Adrenal gland (tissue), 9 donors: ENCODE measurements at regions not wholly inside any gene's neighbourhood (a gene's known extent, or its start where the extent isn't known, plus 50 kb on each side); places are given as distances from the start of the nearest gene placed in this dataset.

ENCODE experiments used
- DNase-seq, 7 donors: peaks; one replicate each; pipeline ENCODE4 v3.0.0-alpha.2; 2019 to 2020
- H3K27ac ChIP-seq, 5 donors: fragments of 200-600 bp; sonication (generic) in 4 of 5; 1 replicate in 3 of 5; 2 replicates in 2 of 5; pipeline versions ENCODE4 v1.5.1 to v1.8.0; 2016 to 2020; ENCODE audit warnings: mild to moderate bottlenecking in 1 of 5
- H3K27me3 ChIP-seq: fragments of 200-600 bp; 2 replicates; pipeline ENCODE4 v1.8.0; 2021
- H3K36me3 ChIP-seq, 2 donors: fragments of 200-600 bp; replicated peaks in 1 of 2; 1 replicate in 1 of 2; 2 replicates in 1 of 2; pipeline versions ENCODE4 v1.5.1 to v1.8.0; 2018 to 2022
- H3K4me1 ChIP-seq, 2 donors: fragments of 200-600 bp; replicated peaks in 1 of 2; 1 replicate in 1 of 2; 2 replicates in 1 of 2; pipeline versions ENCODE4 v1.5.1 to v1.8.0; 2018 to 2021
- H3K4me3 ChIP-seq, 4 donors: fragments of 200-600 bp; sonication (generic) in 3 of 4; one replicate each; pipeline ENCODE4 v1.5.1; 2016 to 2018
- H3K9me3 ChIP-seq, 3 donors: fragments of 200-600 bp; sonication (generic) in 1 of 3; replicated peaks in 1 of 3; 1 replicate in 2 of 3; 2 replicates in 1 of 3; pipeline versions ENCODE4 v1.5.1 to v1.8.0; 2016 to 2021
- POLR2A ChIP-seq, 2 donors: fragments of 450-650 bp; IDR thresholded peaks; one replicate each; pipeline ENCODE4 v1.6.1; 2017; ENCODE audit warnings: antibody characterized with exemption in 2 of 2, mild to moderate bottlenecking in 2 of 2, moderate library complexity in 1 of 2
- WGBS, 4 donors: extraction: QIAGEN DNeasy Blood & Tissue Kit in 2 of 4; methylation state at CpG; one replicate each; pipeline versions ENCODE4 v1.1.5 to v1.1.7; 2013 to 2017; 5-methylcytosine and 5-hydroxymethylcytosine counted together
- intact Hi-C, 2 donors: fragments of 100-400 bp; cut with DNase I; formaldehyde crosslinking; loops; one replicate each; pipeline versions ENCODE4 v1.14.1 to v1.15.0; 2022 to 2023
- TF ChIP-seq, protein P1 (sequence below), 6 experiments: fragments of 450-650 bp in 4 of 6; fragments of 200-600 bp in 2 of 6; sonication (generic) in 1 of 6; IDR thresholded peaks; 1 replicate in 5 of 6; 2 replicates in 1 of 6; pipeline versions ENCODE4 v1.5.1 to v1.8.0; 2016 to 2021; ENCODE audit warnings: antibody characterized with exemption in 6 of 6, mild to moderate bottlenecking in 2 of 6, moderate library complexity in 1 of 6
- donor health status: healthy with polysubstance abuse.
- donor health status: Bipolar disorder and iron deficiency.
- donor health status: DM: yes; HTN: yes; CAD: no.
- donor health status: DM: no; HTN: no; CAD: no.
- donor health status: DM: no; HTN: no; CAD: no.

DNA sequence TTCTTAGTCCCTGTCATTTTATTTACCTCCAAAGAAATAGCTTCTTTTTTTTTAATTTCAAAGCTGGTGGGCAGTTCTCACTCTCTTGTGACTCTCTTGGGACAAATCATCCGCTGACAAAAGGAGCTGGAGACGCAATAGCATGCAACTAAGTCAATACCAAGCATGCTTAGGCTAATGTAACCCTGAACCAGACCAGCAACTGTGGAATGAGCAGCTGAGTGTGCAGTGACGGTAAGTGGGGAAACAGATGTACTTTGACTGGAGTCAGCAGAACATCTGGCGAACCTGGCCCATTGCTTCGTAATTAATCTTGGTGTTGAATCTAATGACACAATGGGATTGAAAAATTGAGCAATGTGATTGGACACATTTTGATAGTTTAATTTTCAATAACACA, 280.7 kb upstream of the PLXNA2 start:
- H3K9me3 ChIP-seq, result no peaks in the 10 kb centered on the region
- 76 to 88% (median 82%) methylated on average over 5 of the region's 5 CpGs for WGBS, 4 donors
- no peaks in the 10 kb centered on the region for H3K36me3 ChIP-seq
- no peaks in the 10 kb centered on the region for H3K4me1 ChIP-seq
- H3K27ac ChIP-seq, result no peak overlapping the region
- TF ChIP-seq, protein P1, sequence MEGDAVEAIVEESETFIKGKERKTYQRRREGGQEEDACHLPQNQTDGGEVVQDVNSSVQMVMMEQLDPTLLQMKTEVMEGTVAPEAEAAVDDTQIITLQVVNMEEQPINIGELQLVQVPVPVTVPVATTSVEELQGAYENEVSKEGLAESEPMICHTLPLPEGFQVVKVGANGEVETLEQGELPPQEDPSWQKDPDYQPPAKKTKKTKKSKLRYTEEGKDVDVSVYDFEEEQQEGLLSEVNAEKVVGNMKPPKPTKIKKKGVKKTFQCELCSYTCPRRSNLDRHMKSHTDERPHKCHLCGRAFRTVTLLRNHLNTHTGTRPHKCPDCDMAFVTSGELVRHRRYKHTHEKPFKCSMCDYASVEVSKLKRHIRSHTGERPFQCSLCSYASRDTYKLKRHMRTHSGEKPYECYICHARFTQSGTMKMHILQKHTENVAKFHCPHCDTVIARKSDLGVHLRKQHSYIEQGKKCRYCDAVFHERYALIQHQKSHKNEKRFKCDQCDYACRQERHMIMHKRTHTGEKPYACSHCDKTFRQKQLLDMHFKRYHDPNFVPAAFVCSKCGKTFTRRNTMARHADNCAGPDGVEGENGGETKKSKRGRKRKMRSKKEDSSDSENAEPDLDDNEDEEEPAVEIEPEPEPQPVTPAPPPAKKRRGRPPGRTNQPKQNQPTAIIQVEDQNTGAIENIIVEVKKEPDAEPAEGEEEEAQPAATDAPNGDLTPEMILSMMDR (IDR thresholded peaks at IDR 0.05), result no peak
- TF ChIP-seq POLR2A (IDR thresholded peaks at IDR 0.05), result no peak
- DNase-seq, result no peak
- no peaks in the 10 kb centered on the region for H3K27me3 ChIP-seq
- intact Hi-C loops, result no loop called here
- H3K4me3 ChIP-seq, result no peak overlapping the region

DNA sequence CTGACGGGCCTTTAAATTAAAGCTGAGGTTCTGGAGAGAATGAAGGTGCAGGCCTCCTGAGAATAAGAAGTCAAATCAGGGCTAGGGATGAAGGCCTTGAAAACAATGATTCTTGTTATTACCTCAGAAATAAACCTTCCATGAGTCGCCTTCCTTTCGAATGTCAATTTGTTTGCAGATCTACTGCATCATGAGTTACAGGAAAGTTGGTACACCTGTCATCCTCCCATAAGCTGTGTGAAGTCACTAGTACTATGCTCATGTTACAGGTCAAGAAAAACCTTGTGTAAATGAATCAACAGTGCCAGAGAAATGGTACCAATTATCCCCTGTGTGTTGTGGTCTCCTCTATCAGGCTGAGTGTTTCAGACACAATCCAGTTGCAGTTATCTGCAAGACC, 281.2 kb upstream of the PLXNA2 start:
- Histone ChIP-seq H3K27ac (no peak overlapping the region), H3K36me3 (no peaks in the 10 kb centered on the region), H3K4me1 (no peaks in the 10 kb centered on the region), H3K27me3 (no peaks in the 10 kb centered on the region), H3K4me3 (no peak overlapping the region), H3K9me3 (no peaks in the 10 kb centered on the region)
- intact Hi-C loops, result no loop called here
- no peak for DNase-seq
- no peak for TF ChIP-seq POLR2A (IDR thresholded peaks at IDR 0.05)
- TF ChIP-seq, protein P1 (IDR thresholded peaks at IDR 0.05), result no peak
- WGBS, 4 donors, result 55 to 60% (median 58%) methylated on average over 3 of the region's 3 CpGs

DNA sequence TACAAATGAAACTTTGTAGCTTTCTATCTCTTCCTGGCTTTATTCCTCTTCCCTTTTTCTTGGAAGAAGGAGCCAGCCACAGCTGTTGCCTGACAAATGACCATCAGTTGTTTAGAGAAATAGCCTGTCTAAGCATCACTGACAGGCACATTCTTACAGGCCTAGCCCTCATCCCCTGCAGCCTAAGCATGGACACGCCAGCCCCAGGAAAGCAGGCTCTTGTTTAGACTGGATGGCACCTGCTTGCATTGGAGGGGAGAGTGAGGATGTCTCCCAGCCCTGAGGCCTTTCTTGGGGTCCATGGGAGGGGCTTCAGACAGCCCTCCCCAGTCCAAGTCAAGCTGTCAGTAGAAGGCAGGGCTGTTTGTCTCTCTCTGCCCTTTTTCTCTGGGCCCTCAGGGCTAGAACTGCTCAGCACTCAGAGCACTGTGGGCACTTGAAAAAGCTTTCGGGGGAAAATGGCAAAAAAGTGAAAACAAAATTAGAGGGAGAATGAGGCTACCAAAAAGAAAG, 282.5 kb upstream of the PLXNA2 start:
- intact Hi-C loops, result no loop called here
- no peak for TF ChIP-seq POLR2A (IDR thresholded peaks at IDR 0.05)
- TF ChIP-seq, protein P1 (IDR thresholded peaks at IDR 0.05), result no peak
- H3K27ac ChIP-seq, result no peak overlapping the region
- DNase-seq, result no peak
- no peaks in the 10 kb centered on the region for H3K36me3 ChIP-seq
- H3K4me1 ChIP-seq, result no peaks in the 10 kb centered on the region
- WGBS, 4 donors, result 78 to 92% (median 83%) methylated on average over 2 of the region's 2 CpGs
- no peak overlapping the region for H3K4me3 ChIP-seq
- no peaks in the 10 kb centered on the region for H3K9me3 ChIP-seq
- no peaks in the 10 kb centered on the region for H3K27me3 ChIP-seq

DNA sequence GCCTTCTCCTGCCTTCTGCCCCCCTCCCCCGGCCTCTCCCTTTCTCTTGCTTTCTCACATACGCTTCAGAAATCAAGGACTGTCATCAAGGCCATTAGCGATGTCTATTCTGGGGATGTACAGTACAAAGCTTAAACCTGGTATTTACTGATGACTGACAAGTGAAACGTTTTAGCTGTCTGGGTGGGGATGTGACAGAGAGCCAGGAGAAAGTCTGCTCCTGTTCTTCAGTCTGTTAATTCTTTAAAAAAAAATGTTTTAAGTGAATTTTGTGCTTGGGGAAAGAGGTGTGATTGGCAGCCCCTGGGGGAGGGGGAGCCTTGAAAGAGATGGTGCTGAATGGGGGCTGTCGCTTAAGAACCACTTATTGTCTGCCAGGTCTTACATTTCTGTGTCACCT, 283.0 kb upstream of the PLXNA2 start:
- TF ChIP-seq, protein P1 (IDR thresholded peaks at IDR 0.05), result no peak
- TF ChIP-seq POLR2A (IDR thresholded peaks at IDR 0.05), result no peak
- H3K4me3 ChIP-seq, result no peak overlapping the region
- no peak for DNase-seq
- H3K27ac ChIP-seq, result no peak overlapping the region
- no peaks in the 10 kb centered on the region for H3K36me3 ChIP-seq
- H3K9me3 ChIP-seq, result no peaks in the 10 kb centered on the region
- intact Hi-C loops, result no loop called here
- no peaks in the 10 kb centered on the region for H3K4me1 ChIP-seq
- 42 to 69% (median 56%) methylated on average over 5 of the region's 5 CpGs for WGBS, 4 donors
- no peaks in the 10 kb centered on the region for H3K27me3 ChIP-seq
